ENCODE measurements at regions not wholly inside any gene's neighbourhood (a gene's known extent, or its start where the extent isn't known, plus 50 kb on each side); places are given as distances from the start of the nearest gene placed in this dataset.

DNA sequence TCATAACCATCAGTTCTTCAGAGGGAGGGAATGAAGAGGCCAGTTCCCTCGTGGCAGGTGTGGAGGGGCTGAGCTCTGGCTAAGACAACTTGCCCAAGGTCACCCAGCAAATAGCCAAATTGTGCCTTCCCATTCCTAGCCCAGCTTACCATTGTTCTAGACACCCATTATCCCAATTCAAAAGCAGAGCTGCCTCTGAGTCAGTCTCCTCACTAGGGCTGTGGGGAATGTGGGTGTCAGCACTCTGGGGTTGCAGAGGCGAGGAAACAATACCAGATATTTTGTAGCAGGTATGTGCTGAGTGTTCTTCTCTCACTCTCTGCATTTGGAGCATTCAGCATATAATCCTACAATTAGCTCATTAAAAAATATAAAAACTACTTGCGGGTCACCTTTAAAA lies 270.8 kb downstream of the PSAT1 start:
- no peak for DNase-seq

DNA sequence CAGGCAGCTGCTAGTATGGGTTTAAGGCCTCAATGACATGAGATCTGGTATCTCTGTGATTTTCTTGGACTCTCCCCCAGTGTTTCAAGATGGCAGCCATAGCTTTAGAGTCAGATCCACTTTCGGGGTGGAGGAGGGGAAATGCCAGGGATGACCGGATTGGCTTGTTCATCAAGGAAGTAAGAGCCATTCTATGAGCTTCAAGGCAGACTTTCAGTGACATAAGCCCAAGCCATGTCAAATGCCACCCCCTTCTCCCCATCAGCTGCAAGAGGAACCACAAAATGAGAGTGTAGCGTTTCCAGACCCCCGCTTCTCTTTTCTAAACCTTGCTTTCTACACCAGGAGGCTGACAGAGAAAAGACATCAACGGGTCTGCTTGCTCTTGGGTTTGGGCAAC lies 271.8 kb downstream of the PSAT1 start:
- DNase-seq = no peak

DNA sequence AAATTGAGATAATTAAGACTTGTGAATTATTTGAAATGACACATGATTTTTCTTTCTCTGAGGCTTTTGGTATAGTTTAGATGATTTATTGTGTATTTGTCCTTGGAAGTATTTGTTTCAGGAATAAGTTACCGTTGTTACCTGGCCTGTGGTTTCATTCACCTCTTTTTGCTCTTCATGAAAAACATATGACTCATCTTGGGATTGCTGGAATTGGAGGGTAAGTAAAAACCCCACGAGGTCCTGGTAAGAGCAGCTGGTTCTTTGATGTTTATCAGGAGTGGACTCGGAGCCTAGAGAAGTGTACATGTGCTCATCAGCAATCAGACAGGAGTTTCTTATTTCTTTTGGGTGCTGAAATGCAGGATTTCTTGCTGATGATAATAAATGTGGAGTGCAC lies 275.3 kb downstream of the PSAT1 start:
- DNase-seq = no peak

DNA sequence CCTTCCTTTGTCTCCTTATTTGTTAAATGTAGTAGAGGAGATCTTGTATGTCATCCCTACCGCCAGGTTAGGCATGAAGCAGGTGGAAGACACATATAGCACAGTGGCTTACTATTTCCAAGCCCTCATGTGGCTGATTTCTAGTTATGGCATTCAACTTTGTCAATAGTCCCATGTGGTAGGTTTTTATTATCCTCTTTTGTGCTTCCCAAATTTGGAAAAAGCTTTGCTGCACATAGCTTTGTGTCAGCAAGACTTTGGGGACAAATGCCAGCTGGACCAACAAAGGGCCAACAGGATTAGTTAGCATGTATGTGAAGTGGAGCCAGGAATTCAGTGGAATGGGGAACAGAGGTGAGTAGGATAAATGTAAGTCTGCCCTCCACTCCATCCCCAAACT lies 276.3 kb downstream of the PSAT1 start:
- no peak for DNase-seq

DNA sequence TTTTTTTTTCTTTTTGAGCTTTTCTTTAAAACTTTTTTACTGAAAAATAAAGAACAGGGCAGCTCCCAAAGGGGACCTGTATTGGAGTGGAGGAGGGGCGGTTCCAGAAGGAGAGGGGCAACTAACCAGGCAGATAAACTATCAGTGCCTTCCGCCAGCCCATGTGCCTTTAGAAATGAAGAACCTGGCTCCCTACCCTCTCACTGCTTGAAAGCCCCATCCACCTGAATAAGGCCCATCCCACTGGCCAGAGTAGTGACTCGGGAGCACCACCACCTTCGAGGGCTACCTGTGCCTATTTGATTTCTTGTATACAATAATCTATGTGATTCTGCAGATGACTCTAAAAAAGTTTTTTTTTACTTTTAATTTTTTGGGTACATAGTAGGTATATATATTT lies 276.7 kb downstream of the PSAT1 start:
- DNase-seq = no peak

DNA sequence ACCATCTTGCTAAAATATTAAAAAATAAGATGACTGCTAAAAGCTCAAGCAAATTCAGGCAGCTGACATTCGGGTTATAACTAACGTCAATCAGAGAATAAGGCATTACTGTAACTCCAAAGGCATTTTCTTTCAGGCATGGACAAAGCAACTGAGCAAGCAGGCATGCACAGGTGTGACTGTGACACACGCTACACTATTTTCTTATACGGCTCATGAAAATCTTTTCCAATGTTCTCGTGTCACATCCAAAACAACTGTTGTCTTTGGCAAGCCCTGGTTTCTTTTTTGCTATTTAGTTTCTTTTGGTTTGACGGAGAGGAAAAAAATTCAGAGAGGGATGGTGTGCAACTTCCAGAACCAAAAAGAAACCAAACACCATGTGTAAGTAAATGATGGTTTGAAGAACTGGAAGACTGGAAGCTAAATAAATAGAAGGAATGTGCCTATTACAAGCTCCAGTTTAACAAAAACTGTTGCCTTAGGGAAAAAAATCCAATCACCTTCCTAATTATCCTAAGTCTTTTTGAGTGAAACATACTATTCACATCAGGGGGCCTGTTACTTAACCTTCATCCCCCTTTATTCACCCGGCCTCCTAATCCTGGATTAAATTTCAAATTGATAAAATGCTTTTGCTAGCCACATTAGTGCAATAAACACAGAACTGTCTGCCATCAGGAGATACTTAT lies 277.6 kb downstream of the PSAT1 start:
- DNase-seq = no peak

DNA sequence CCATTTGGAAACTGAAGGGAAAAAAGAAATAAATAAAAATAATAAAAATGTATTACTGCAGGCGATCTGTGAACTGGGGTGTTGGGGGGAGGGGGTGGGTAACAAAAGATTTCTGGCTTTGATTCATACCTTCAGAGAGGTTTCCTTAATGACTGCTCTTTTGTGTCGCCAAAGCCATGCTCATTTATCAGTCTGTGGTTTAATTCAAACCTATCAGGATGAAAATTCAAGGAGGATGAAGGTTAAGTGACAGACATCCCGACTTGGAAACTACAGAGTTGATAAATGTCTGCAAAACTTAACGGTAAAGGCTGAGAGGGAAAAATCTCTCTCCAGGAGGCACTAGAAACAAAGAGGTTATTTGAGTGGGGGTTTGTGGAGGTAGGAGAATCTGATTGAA lies 278.2 kb downstream of the PSAT1 start:
- DNase-seq = no peak

DNA sequence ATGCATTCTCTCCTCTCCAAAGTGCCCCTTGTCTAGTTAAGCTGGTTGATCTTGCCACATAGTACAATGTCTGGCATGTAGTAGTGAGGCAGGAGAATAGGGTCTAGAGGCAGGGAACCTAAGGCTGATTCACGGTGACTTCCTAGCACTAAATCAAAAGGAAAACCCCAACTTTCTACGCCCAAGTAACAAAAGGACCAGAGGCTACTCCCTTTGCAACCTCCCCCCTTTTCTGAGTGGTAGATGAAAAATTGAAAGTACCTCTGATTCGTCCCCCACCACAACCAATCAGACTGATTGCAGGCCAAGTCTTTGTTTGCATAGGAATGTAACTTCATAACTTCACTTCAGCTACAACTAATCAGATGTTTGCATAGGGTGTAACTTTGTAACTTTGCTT lies 278.8 kb downstream of the PSAT1 start:
- DNase-seq = no peak

DNA sequence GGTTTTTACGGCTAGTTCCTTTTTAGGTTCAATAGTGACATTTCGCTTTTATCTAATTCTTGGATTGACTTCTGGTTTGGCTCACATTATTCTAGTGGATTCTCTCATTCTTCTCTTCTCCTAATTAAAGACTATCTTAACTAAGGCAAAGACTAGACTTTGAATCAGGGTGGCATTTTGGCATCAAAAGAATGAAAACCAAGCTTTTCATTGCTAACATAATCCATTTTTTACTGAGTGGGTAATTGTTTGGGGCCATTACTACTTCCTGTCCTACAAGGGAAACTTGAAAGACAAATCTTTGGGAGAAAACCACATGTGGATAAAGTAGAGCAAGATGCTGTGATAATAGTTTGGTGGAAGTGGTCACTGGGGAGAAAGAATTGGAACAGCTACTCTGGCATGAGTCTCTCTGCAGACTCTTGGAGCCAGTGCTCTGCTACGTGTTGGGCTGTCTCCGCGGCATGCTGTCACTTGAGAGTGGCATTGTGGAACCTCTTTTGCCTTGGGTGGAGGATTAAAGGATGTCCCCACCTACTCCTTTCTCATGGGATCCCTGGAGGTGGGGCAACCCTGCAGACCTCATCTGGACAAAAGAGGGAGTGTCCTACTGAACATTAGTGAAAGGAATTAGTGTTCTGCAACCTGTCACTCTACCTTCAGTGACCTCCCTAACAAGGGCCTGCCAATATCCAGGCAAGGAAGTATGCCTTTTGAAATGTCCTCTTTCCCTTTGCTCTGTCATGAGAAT lies 280.4 kb downstream of the PSAT1 start:
- DNase-seq = no peak

DNA sequence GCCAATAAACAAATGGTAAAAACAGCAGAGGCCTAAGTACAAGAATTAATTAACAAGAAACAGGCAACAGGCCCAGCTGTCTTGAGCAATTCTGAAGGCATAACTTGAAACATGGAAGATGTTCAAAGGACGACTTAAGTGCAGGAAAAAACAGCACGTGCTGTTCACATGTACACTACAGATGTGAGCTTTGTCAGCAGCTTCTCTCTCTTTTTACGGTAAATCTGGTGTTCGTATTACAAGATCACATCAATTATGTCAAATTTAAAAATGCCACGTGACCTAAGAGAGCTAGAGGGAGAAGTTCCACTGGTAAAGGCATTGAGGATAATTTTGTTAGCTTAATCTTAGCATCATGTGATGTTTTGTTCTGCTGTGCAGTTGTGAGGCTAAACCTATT lies 281.1 kb downstream of the PSAT1 start:
- DNase-seq = no peak

DNA sequence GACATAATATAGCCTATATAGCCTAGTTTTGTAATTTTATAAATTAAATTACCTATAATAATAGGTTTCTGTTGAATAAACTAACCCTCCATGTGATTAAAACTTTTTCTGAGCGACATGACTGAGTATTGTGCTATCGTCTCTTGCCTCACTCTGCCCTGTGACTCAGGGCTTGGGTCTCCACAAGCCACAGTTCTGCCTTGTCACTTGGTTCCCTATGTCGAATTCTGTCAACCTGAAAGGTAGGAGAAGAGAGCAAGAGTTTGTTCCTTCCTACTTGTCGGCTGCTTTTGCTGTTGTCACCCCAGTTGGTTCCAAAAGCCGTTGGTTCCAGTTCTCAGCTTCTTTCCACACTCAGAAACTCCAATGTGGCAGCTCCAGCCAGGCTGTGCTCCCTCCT lies 285.9 kb downstream of the PSAT1 start:
- DNase-seq = no peak

DNA sequence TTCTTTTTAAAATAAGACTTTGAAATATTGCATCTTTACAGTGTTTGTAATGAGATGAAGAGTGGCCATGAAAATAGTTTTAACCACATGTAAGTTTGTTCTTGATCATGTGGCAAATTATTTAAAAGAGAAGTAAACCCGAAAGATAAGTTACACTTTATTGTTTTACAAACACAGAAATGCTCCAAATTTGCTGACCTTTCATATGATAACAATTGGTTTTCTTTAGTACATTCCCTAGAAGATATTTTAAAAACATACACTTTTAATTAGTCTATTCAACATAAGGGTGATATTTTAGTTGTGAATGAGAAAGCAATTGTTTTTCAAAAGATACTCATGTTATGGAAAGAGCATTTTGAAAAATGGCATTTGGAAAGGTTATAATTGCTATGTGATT lies 287.7 kb downstream of the PSAT1 start:
- DNase-seq = no peak

DNA sequence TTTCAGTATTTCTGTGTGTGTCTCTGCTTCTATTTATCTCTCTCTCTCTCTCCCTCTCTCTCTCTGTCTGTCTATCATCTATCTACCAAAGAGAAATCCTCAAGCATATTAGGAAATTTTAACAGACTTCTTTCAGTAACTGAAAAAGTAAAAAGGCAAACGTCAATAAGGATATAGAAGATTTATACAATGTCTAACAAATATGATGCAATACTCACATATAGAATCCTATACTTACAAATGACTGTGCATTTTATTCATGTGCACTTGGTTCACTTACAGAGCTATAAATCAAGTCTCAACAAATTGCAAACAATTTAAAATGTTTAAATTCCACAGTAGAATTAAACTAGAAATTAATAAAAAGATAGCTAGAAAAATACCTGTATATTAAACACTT lies 289.0 kb downstream of the PSAT1 start:
- DNase-seq = no peak

DNA sequence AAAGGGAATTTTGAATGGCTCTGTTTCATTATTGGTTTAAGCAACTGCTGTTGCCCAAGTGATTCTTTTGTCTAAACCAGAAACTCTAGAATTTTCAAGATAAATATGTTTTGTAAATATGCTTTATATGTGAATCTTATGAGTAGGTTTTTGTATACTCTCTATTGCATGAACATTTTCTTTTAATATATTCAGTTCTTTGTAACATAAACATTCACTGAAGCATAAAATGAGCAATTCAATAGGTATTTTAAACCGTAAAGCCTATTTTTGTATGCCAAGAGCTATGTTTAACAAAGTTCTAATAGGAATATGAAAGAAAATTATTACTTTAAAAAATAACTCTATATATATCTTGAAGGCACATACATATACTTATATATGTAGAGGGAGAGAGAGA lies 293.1 kb downstream of the PSAT1 start:
- no peak for DNase-seq

DNA sequence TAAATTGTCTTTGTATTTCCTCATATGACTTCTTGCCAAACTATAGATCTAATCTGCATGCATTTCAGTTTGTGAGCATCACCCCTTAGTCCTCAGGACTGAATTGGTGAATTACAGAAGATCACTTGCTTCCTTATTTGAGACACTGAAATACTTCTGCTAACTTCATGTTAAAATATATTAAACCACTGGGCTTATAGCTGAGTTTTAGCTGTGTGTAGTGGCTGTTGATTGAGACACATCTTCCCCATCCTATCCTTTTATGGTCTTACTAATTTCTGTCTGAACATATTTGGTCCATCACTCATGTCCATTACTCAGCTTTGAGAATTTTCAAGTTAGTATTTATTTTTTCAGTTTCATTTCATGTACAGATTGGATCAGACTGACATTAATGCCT lies 295.9 kb downstream of the PSAT1 start:
- no peak for DNase-seq

DNA sequence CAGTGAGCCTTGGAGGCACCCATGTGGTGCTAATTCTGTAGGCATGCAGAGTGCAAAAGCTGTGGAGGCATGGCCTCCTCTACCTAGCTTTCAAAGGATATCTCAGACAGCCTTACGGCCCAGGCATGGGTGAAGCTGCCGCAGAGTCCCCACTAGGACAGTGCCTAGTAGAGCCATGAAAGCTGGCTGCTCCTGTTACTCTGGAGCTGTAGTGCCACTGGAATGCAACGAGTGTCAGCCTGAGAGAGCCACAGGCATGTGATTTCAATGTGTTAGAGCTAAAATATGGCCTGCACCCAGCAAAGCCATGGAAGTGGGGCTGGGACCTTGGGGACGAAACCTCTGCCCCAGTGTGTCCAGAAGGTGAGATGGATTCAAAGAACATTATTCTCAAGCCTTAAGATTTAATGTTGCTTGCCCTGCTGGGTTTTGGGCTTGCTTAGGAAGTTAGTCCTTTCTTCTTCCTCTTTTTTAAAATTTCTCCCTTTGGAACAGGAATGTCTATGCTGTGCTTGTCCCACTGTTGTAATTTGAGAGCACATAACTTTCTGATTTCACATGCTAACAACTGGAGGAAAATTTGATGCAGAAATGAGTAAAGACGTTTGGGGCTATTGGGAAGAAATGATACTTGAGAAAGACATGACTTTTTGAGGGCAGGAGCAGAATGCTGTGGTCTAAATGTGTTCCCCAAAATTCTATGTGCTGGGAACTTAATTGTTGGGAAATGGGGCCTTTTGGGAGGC lies 298.4 kb downstream of the PSAT1 start:
- DNase-seq = no peak

DNA sequence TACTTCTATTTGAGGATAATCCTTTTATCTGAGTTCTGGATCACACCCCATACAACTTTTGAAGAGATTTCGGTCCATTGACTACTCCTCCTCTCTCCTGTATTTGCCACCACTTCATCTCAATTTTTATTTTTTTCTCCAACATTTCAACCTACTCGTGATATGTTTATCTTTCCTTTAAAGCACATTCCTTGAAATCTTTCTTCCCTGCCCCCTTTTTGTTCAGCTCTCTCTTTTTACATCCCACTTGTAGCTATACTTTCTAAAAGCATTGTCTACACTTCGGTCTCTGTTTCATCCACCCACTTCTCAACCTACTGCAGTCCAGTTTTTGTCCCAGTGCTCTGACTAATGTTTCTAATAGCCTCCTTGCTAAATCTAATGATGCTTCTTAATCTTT lies 299.4 kb downstream of the PSAT1 start:
- no peak for DNase-seq

DNA sequence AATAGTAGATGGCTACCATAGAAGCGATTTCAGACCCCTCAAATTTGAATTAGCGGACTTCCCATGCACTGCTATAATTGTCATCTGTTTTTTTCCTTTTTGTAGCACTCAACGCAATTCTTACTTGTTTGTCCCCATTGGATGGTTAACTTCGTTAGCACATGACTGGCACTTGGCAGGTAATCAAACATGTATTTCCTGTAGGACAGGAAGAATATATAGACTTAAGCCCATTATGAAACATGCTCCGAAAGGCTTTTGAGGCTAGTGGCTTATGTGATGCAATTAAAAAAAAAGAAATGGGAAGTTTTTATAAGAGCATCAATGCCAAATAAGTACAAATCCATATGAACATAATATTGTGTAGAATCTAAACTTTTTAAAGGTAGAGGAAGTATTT lies 301.2 kb downstream of the PSAT1 start:
- DNase-seq = no peak

DNA sequence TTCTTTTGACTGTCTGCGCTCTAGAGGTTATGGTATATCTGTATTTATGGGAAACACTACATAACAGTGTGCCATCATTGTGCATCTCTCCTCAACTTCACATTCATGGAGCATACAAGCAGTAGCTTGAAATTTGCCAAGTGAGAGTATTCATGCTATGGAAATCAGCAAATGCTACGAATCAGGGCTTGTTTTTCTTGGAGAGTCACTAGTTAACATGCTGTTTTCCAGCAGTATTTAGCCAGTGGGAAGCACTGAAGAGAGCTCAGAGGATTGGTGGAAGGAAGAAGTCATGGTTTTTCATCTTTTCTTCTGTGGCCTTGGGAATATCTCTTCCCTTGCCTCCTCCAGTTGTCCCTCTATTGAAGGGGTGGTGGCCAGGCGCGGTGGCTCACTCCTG lies 303.0 kb downstream of the PSAT1 start:
- no peak for DNase-seq

DNA sequence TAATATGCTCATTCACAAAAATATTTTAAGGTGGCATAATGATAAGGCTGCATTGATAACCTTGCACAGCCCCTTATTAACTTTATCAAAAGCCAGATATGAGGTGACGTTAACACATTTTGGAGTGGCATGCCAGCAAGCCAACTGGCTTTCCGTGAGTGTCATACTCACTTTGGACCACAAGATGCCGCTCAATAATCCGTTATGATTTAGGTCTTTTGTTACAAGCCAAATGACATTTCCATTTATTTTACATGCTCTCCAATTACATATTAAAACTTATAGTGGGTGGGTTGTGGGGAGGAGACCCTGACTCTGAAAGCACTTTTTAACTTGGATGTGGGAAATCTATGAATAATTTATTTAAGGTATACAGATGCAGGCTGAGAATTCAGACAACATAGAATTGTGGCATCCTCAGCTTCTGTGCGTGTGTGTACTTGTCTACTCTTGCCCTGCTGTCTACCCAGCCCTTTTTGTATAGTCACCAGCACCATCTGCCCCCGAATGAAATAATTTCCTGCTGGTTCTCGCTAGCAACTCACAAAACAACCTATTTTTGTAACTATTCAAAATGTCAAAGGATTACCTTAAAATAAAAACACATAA lies 305.1 kb downstream of the PSAT1 start:
- DNase-seq = peak; percentile 25

DNA sequence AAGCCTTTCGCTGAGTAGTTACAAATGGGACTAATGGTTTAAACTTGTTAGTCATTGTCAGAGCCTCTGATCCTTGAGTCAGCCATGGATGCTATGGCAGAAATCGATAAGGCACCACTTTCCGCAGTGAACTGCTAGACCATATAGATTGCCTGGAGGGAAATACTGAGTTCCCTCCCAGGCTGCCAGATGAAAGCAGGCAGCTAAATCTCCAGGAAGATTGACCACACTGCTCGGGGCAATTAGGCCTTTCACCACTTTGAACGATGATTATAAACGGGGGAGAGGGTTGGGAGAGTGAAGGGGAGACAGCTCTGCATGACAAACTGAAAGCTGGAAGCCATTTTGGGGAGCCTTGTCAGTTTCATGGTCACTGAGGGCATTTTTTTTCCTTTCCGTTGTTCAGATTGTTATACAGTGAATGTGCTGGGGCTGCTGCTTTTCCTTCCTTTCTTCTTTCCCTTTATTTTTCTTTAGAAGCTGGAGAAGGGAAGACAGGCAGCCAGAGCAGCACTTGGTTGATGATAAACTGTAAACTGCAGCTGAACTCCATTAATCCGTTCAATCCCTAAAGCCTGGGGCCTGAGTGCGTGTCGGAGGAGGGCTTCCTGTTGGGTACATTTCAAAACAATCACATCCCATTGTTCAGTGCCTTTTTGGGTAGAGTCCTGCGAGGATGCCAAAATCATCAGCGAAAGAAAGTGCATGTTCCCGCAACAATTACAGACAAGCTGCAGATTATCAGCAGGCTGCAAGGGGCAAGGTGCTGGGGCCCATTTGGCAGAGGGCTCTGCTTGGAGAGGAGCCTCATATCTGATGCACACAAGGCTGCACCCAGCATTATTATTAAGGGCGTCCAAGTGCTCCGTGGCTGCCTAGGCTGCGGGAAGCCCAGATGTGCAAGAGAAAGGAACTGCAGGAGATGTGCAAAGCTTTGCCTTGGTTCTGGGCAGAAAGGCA lies 308.4 kb downstream of the PSAT1 start:
- no peak for DNase-seq

DNA sequence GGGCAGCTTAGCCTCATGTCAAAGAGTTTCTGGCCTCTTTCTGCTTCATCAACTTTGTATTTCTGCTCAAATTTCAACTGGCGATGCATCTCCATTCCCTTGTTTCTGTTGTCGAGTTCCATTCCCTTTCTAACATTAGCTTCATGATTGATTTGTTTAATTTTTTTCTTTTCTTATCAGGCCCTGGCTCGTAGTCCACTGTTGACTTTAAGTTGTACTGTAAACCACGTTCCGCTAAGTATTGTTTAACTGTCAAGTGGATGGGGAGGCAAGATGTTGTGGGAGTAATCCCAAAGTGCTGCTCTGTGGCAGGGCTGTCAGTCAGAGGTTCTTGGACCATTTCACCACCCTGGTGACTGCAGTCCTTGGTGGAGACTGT lies 309.1 kb downstream of the PSAT1 start:
- no peak for DNase-seq

DNA sequence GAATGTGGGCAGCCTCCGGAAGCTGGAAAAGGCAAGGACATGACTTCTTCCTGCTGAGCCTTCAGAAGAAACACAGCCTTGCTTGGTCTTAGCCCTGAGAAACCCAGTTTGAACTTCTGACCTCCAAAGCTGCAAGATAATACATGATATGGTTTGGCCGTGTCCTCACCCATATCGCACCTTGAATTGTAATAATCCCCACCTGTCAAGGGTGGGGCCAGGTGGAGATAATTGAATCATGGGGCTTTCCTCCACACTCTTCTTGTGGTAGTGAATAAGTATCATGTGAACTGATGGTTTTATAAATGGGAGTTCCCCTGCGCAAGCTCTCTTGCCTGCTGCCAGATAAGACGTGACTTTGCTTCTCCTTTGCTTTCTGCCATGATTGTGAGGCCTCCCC lies 310.9 kb downstream of the PSAT1 start:
- no peak for DNase-seq

Data from NCI-H774 (cell line).